GM12878 (cell line): ENCODE measurements at regions not wholly inside any gene's neighbourhood (a gene's known extent, or its start where the extent isn't known, plus 50 kb on each side); places are given as distances from the start of the nearest gene placed in this dataset.

Experiments used
- ATAC-seq: fragments of 200-7000 bp; cut with Tn5 transposase; 3 replicates; pipeline ENCODE4 v1.9.1; 2020; ENCODE audit warnings: mild to moderate bottlenecking, moderate library complexity
- BruUV-seq: library from RNA; stranded (reverse); fragments of 400-500 nt; replicated peaks from 2 replicates; lab custom pipeline; 2021; lab: Mats Ljungman, UMichigan
- CTCF ChIA-PET: fragments of 300-600 bp; sonication (Branson Sonifier 250); formaldehyde crosslinking; extraction: SDS; loops from one replicate; lab custom pipeline; 2021; ENCODE audit warnings: inconsistent platforms; lab: Yijun Ruan, JAX
- POLR2A ChIA-PET: fragments of 350-600 bp; formaldehyde crosslinking; extraction: SDS; loops from one replicate; lab custom pipeline; 2021; ENCODE audit warnings: inconsistent platforms; lab: Charles Lee
- RAD21 ChIA-PET: fragments of 300-600 bp; sonication (Branson Sonifier 250); formaldehyde crosslinking; loops from one replicate; lab custom pipeline; 2023; ENCODE audit warnings: antibody characterized with exemption; ENCODE audit not compliant: unreplicated experiment; lab: Charles Lee
- SMC1A ChIA-PET: fragments of 300-600 bp; sonication (Branson Sonifier 250); formaldehyde crosslinking; loops from one replicate; lab custom pipeline; 2023; ENCODE audit not compliant: unreplicated experiment, uncharacterized antibody; lab: Charles Lee
- DNase-seq: peaks from one replicate; pipeline ENCODE4 v3.0.0-alpha.2; 2011; ENCODE audit warnings: low read depth, low spot score
- FAIRE-seq: peaks from 3 replicates; lab custom pipeline; 2011; peaks lifted over from hg19 to GRCh38; lab: Jason Lieb, UNC
- H2AFZ ChIP-seq: 2 replicates; pipeline ENCODE4 v1.6.0; 2011; ENCODE audit warnings: low read depth, low read length, control low read depth; ENCODE audit not compliant: control insufficient read depth
- H3K27ac ChIP-seq: 2 replicates; pipeline ENCODE4 v1.5.1; 2011; ENCODE audit warnings: control low read depth; ENCODE audit not compliant: control insufficient read depth, insufficient read depth
- H3K27me3 ChIP-seq, 2 experiments: replicated peaks in 1 of 2; 2 replicates each; pipeline versions ENCODE4 v1.6.0 to v1.6.1; 2011; ENCODE audit warnings: low read length in 1 of 2; ENCODE audit not compliant: control insufficient read depth in 2 of 2, insufficient read depth in 2 of 2
- H3K36me3 ChIP-seq, 2 experiments: 2 replicates each; pipeline ENCODE4 v1.5.1; 2011; ENCODE audit warnings: low read length in 1 of 2; ENCODE audit not compliant: control insufficient read depth in 2 of 2, insufficient read depth in 2 of 2
- H3K4me1 ChIP-seq: 2 replicates; pipeline ENCODE4 v1.6.1; 2011; ENCODE audit warnings: mild to moderate bottlenecking, low read length, moderate library complexity, mixed read lengths; ENCODE audit not compliant: control insufficient read depth, insufficient read depth
- H3K4me2 ChIP-seq: 2 replicates; pipeline ENCODE4 v1.6.0; 2011; ENCODE audit warnings: control low read depth; ENCODE audit not compliant: control insufficient read depth, insufficient read depth
- H3K4me3 ChIP-seq: fragments of 200-600 bp; sonication (generic); 2 replicates; pipeline ENCODE4 v1.5.1; 2016
- H3K79me2 ChIP-seq: 2 replicates; pipeline ENCODE4 v1.6.0; 2011; ENCODE audit warnings: low read length; ENCODE audit not compliant: control insufficient read depth, insufficient read depth
- H3K9ac ChIP-seq: 2 replicates; pipeline ENCODE4 v1.8.0; 2011; ENCODE audit warnings: low read length, control low read depth, mixed read lengths; ENCODE audit not compliant: control insufficient read depth, insufficient read depth
- H3K9me3 ChIP-seq: replicated peaks from 3 replicates; pipeline ENCODE4 v1.5.1; 2011; ENCODE audit warnings: mild to moderate bottlenecking, low read length; ENCODE audit not compliant: control insufficient read depth, insufficient read depth
- H4K20me1 ChIP-seq: 2 replicates; pipeline ENCODE4 v1.6.0; 2011; ENCODE audit not compliant: control insufficient read depth, insufficient read depth
- ATF3 ChIP-seq: IDR thresholded peaks from 2 replicates; pipeline ENCODE4 v1.6.1; 2011; ENCODE audit warnings: low read depth, mild to moderate bottlenecking, low read length, moderate library complexity, borderline replicate concordance; ENCODE audit errors: extremely low read depth
- CBX5 ChIP-seq: sonication (generic); IDR thresholded peaks from 2 replicates; pipeline ENCODE4 v1.6.1; 2016; ENCODE audit warnings: low read depth, moderate library complexity, mild to moderate bottlenecking, inconsistent platforms
- CREM ChIP-seq: IDR thresholded peaks from 2 replicates; pipeline ENCODE4 v1.6.1; 2014; ENCODE audit warnings: antibody characterized with exemption, low read depth
- EED ChIP-seq: sonication (generic); IDR thresholded peaks from 2 replicates; pipeline ENCODE4 v1.6.1; 2016; ENCODE audit warnings: antibody characterized with exemption, low read depth
- ETV6 ChIP-seq, 2 experiments: fragments of 450-650 bp in 1 of 2; IDR thresholded peaks in 1 of 2; conservative IDR thresholded peaks in 1 of 2; 2 replicates each; pipeline ENCODE4 v1.6.1; 2014; ENCODE audit warnings: antibody characterized with exemption in 1 of 2, borderline replicate concordance in 1 of 2, low read depth in 1 of 2, mild to moderate bottlenecking in 1 of 2, moderate library complexity in 1 of 2
- MTA3 ChIP-seq: IDR thresholded peaks from 2 replicates; pipeline ENCODE4 v1.6.1; 2012; ENCODE audit warnings: low read length, inconsistent platforms, borderline replicate concordance
- NFXL1 ChIP-seq: fragments of 450-650 bp; IDR thresholded peaks from 2 replicates; pipeline ENCODE4 v1.6.1; 2017; ENCODE audit warnings: antibody characterized with exemption, mild to moderate bottlenecking, borderline replicate concordance
- NFYA ChIP-seq: IDR thresholded peaks from 2 replicates; pipeline ENCODE4 v1.6.1; 2011; ENCODE audit warnings: low read depth, mild to moderate bottlenecking, low read length, improper control_type of control experiment, borderline replicate concordance
- NR2C2 ChIP-seq: IDR thresholded peaks from 2 replicates; pipeline ENCODE4 v1.6.1; 2011; ENCODE audit warnings: borderline replicate concordance, low read depth; ENCODE audit not compliant: control insufficient read depth, insufficient read length
- TCF7 ChIP-seq: IDR thresholded peaks from 2 replicates; pipeline ENCODE4 v1.6.1; 2014; ENCODE audit warnings: antibody characterized with exemption, borderline replicate concordance
- WRNIP1 ChIP-seq: IDR thresholded peaks from 2 replicates; pipeline ENCODE4 v1.6.1; 2011; ENCODE audit warnings: low read depth, low read length, improper control_type of control experiment, borderline replicate concordance
- YBX1 ChIP-seq: fragments of 450-650 bp; IDR thresholded peaks from 2 replicates; pipeline ENCODE4 v1.6.1; 2016; ENCODE audit warnings: antibody characterized with exemption
- WGBS: methylation state at CpG from one replicate; pipeline ENCODE4 v1.1.6; 2016; ENCODE audit warnings: low lambda C conversion rate; ENCODE audit not compliant: insufficient replicate concordance, insufficient coverage; ENCODE audit errors: missing lambda C conversion rate; 5-methylcytosine and 5-hydroxymethylcytosine counted together
- in situ Hi-C: fragments of 300-500 bp; cut with MboI; formaldehyde crosslinking; loops from 9 replicates; pipeline ENCODE4 v1.14.3; 2018; ENCODE audit warnings: mixed read lengths
- intact Hi-C: fragments of 100-400 bp; cut with micrococcal nuclease; formaldehyde crosslinking; loops from one replicate; pipeline ENCODE4 v1.14.2; 2022; ENCODE audit not compliant: unreplicated experiment
- TF ChIP-seq, protein P1 (sequence below): fragments of 450-650 bp; IDR thresholded peaks from 2 replicates; pipeline ENCODE4 v1.6.1; 2017; ENCODE audit warnings: antibody characterized with exemption, mild to moderate bottlenecking, moderate library complexity
- TF ChIP-seq, protein P2 (sequence below): fragments of 450-650 bp; IDR thresholded peaks from 2 replicates; pipeline ENCODE4 v1.6.1; 2016; ENCODE audit warnings: mild to moderate bottlenecking

DNA sequence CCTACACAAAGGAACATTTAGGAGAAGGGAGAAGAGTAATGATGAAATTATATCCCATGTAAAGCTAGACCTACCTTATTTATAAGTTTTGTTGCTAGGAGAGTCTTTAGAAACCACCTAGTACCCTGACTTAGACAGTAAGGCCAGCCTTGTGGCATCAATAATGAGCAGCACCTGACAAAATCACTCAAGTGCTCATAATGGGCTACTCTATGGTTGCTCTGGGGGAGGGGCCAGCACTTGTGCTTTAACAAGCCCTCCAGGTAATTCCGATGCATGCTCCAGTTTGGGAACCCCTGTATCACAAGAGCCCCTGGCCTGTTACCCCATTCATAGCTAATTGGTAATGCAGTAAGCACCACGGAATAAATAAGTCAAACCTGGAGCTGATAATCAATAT is 102.9 kb upstream of the ALK start:
- Histone ChIP-seq H3K27ac (no peak overlapping the region), H3K36me3 (no peaks in the 10 kb centered on the region), H4K20me1 (no peaks in the 10 kb centered on the region), H2AFZ (no peak overlapping the region), H3K27me3 (no peaks in the 10 kb centered on the region), H3K9ac (no peak overlapping the region), H3K4me3 (no peak overlapping the region), H3K4me1 (peaks cover 10% of the 10 kb centered on the region), H3K9me3 (no peaks in the 10 kb centered on the region), H3K79me2 (no peaks in the 10 kb centered on the region), H3K4me2 (no peak overlapping the region)
- RAD21 ChIA-PET: no interaction called here
- TF ChIP-seq CBX5 (no peak), NFYA (no peak), ETV6 (conservative IDR thresholded peaks at IDR 0.05 in 1 of 2, IDR thresholded peaks at IDR 0.05 in 1 of 2; ENCODE audit: borderline replicate concordance in 1 of 2, low read depth in 1 of 2) (no peak), TCF7 (no peak), WRNIP1 (no peak), ATF3 (no peak), NR2C2 (no peak), NFXL1 (no peak), MTA3 (no peak), YBX1 (no peak), EED (no peak), CREM (no peak)
- TF ChIP-seq, protein P1, sequence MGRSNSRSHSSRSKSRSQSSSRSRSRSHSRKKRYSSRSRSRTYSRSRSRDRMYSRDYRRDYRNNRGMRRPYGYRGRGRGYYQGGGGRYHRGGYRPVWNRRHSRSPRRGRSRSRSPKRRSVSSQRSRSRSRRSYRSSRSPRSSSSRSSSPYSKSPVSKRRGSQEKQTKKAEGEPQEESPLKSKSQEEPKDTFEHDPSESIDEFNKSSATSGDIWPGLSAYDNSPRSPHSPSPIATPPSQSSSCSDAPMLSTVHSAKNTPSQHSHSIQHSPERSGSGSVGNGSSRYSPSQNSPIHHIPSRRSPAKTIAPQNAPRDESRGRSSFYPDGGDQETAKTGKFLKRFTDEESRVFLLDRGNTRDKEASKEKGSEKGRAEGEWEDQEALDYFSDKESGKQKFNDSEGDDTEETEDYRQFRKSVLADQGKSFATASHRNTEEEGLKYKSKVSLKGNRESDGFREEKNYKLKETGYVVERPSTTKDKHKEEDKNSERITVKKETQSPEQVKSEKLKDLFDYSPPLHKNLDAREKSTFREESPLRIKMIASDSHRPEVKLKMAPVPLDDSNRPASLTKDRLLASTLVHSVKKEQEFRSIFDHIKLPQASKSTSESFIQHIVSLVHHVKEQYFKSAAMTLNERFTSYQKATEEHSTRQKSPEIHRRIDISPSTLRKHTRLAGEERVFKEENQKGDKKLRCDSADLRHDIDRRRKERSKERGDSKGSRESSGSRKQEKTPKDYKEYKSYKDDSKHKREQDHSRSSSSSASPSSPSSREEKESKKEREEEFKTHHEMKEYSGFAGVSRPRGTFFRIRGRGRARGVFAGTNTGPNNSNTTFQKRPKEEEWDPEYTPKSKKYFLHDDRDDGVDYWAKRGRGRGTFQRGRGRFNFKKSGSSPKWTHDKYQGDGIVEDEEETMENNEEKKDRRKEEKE: no peak
- TF ChIP-seq, protein P2, sequence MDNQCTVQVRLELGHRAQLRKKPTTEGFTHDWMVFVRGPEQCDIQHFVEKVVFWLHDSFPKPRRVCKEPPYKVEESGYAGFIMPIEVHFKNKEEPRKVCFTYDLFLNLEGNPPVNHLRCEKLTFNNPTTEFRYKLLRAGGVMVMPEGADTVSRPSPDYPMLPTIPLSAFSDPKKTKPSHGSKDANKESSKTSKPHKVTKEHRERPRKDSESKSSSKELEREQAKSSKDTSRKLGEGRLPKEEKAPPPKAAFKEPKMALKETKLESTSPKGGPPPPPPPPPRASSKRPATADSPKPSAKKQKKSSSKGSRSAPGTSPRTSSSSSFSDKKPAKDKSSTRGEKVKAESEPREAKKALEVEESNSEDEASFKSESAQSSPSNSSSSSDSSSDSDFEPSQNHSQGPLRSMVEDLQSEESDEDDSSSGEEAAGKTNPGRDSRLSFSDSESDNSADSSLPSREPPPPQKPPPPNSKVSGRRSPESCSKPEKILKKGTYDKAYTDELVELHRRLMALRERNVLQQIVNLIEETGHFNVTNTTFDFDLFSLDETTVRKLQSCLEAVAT: no peak
- in situ Hi-C loops (no loop called here), intact Hi-C loops (no loop called here)
- ATAC-seq (no peak), DNase-seq (no peak), FAIRE-seq (no peak)
- SMC1A ChIA-PET: interaction anchor here (0.6 to 1.8 kb wide), 2 partner anchors 101 to 1218 kb away, joined by 3 to 12 read pairs; no protein-coding TSS in a partner anchor
- no TSS peak for BruUV-seq
- 38% methylated on average over 2 of the region's 2 CpGs for WGBS
- POLR2A ChIA-PET: no interaction called here
- CTCF ChIA-PET: interaction anchor here (0.6 to 1.2 kb wide), 3 partner anchors 15 to 1023 kb away, joined by 3 to 4 read pairs (median 3); no protein-coding TSS in a partner anchor
